Trophoblast cell (in vitro differentiated cells and primary cell): ENCODE measurements at regions not wholly inside any gene's neighbourhood (a gene's known extent, or its start where the extent isn't known, plus 50 kb on each side); places are given as distances from the start of the nearest gene placed in this dataset.

Source experiments
- DNase-seq, 2 donors: peaks; one replicate each; pipeline ENCODE4 v3.0.0-alpha.2; 2016
- H2AFZ ChIP-seq: 2 replicates; pipeline ENCODE4 v1.6.1; 2013; ENCODE audit warnings: low read length, moderate library complexity, mild to moderate bottlenecking; ENCODE audit not compliant: insufficient read depth, poor library complexity
- H2AK5ac ChIP-seq: 2 replicates; pipeline ENCODE4 v1.6.1; 2013; ENCODE audit warnings: mild to moderate bottlenecking, low read length
- H2BK120ac ChIP-seq: 2 replicates; pipeline ENCODE4 v1.6.1; 2013; ENCODE audit warnings: low read length, mild to moderate bottlenecking, moderate library complexity; ENCODE audit not compliant: insufficient read depth, poor library complexity
- H2BK12ac ChIP-seq: 2 replicates; pipeline ENCODE4 v1.6.1; 2013; ENCODE audit warnings: mild to moderate bottlenecking, low read length, moderate library complexity
- H2BK5ac ChIP-seq: 2 replicates; pipeline ENCODE4 v1.6.1; 2013; ENCODE audit warnings: low read length, low read depth, moderate library complexity, mild to moderate bottlenecking; ENCODE audit not compliant: poor library complexity
- H3K14ac ChIP-seq: 2 replicates; pipeline ENCODE4 v1.6.1; 2013; ENCODE audit warnings: mild to moderate bottlenecking, low read length
- H3K18ac ChIP-seq: 2 replicates; pipeline ENCODE4 v1.6.1; 2013; ENCODE audit warnings: mild to moderate bottlenecking, low read length
- H3K23ac ChIP-seq: 2 replicates; pipeline ENCODE4 v1.6.1; 2013; ENCODE audit warnings: low read length
- H3K27ac ChIP-seq: 2 replicates; pipeline ENCODE4 v1.5.1; 2013; ENCODE audit warnings: low read depth, mild to moderate bottlenecking, inconsistent platforms, low read length, moderate library complexity
- H3K27me3 ChIP-seq: 2 replicates; pipeline ENCODE4 v1.6.1; 2013; ENCODE audit warnings: inconsistent platforms, mild to moderate bottlenecking, low read length, moderate library complexity; ENCODE audit not compliant: insufficient read depth
- H3K36me3 ChIP-seq, 2 experiments: 1 replicate in 1 of 2; 2 replicates in 1 of 2; pipeline ENCODE4 v1.6.1; 2013; ENCODE audit warnings: low read length in 2 of 2, mild to moderate bottlenecking in 2 of 2, moderate library complexity in 1 of 2; ENCODE audit not compliant: insufficient read depth in 2 of 2, control insufficient read depth in 1 of 2
- H3K4ac ChIP-seq: 2 replicates; pipeline ENCODE4 v1.6.1; 2013; ENCODE audit warnings: low read depth, mild to moderate bottlenecking, low read length, moderate library complexity
- H3K4me1 ChIP-seq, 2 experiments: 1 replicate in 1 of 2; 2 replicates in 1 of 2; pipeline ENCODE4 v1.6.1; 2013; ENCODE audit warnings: low read length in 2 of 2, mild to moderate bottlenecking in 2 of 2, moderate library complexity in 1 of 2; ENCODE audit not compliant: insufficient read depth in 2 of 2, control insufficient read depth in 1 of 2
- H3K4me2 ChIP-seq: 2 replicates; pipeline ENCODE4 v1.6.1; 2013; ENCODE audit warnings: inconsistent platforms, mild to moderate bottlenecking, low read length, moderate library complexity
- H3K4me3 ChIP-seq: 2 replicates; pipeline ENCODE4 v1.5.1; 2013; ENCODE audit warnings: mild to moderate bottlenecking, low read depth, low read length, inconsistent platforms
- H3K79me1 ChIP-seq: one replicate; pipeline ENCODE4 v1.6.1; 2013; ENCODE audit warnings: low read length
- H3K79me2 ChIP-seq: 2 replicates; pipeline ENCODE4 v1.6.1; 2013; ENCODE audit warnings: low read length, mild to moderate bottlenecking; ENCODE audit not compliant: control insufficient read depth, insufficient read depth, poor library complexity
- H3K9ac ChIP-seq: 2 replicates; pipeline ENCODE4 v1.6.1; 2013; ENCODE audit warnings: mild to moderate bottlenecking, low read length
- H3K9me3 ChIP-seq: 2 replicates; pipeline ENCODE4 v1.6.1; 2013; ENCODE audit warnings: low read depth, mild to moderate bottlenecking, control low read depth, inconsistent platforms, low read length; ENCODE audit not compliant: insufficient read depth
- H4K12ac ChIP-seq: 2 replicates; pipeline ENCODE4 v1.6.1; 2013; ENCODE audit warnings: low read depth, mild to moderate bottlenecking, low read length, moderate library complexity
- H4K8ac ChIP-seq: 2 replicates; pipeline ENCODE4 v1.6.1; 2013; ENCODE audit warnings: low read depth, mild to moderate bottlenecking, low read length, moderate library complexity
- H4K91ac ChIP-seq: one replicate; pipeline ENCODE4 v1.6.1; 2013; ENCODE audit warnings: low read depth, mild to moderate bottlenecking, low read length, moderate library complexity
- WGBS: extraction: QIAGEN DNeasy Blood & Tissue Kit; methylation state at CpG from one replicate; pipeline ENCODE4 v1.1.7; 2013; ENCODE audit warnings: missing lambda C conversion rate; ENCODE audit not compliant: insufficient read length, insufficient coverage; ENCODE audit errors: extremely low coverage; 5-methylcytosine and 5-hydroxymethylcytosine counted together

- H3K79me2 ChIP-seq = no peaks in the 10 kb centered on the region
- H2BK120ac ChIP-seq = no peak overlapping the region
- no peak overlapping the region for H3K4me3 ChIP-seq
- H4K91ac ChIP-seq = no peak overlapping the region
- H2BK5ac ChIP-seq = no peak overlapping the region
- WGBS = no CpG with 5 or more reads among the region's 3 CpGs
- H3K27me3 ChIP-seq = no peaks in the 10 kb centered on the region
- no peak overlapping the region for H3K4ac ChIP-seq
- no peaks in the 10 kb centered on the region for H3K36me3 ChIP-seq
- no peak overlapping the region for H3K18ac ChIP-seq
- H4K12ac ChIP-seq = no peak overlapping the region
- H4K8ac ChIP-seq = no peak overlapping the region
- no peaks in the 10 kb centered on the region for H3K9me3 ChIP-seq
- no peak overlapping the region for H2AFZ ChIP-seq
- DNase-seq = no peak
- no peak overlapping the region for H3K27ac ChIP-seq
- H3K4me2 ChIP-seq = no peak overlapping the region
- no peaks in the 10 kb centered on the region for H3K79me1 ChIP-seq
- no peak overlapping the region for H3K23ac ChIP-seq
- no peak overlapping the region for H2BK12ac ChIP-seq
- no peaks in the 10 kb centered on the region for H3K4me1 ChIP-seq
- H2AK5ac ChIP-seq = no peak overlapping the region
- H3K14ac ChIP-seq = no peak overlapping the region
- no peak overlapping the region for H3K9ac ChIP-seq
Measured at GRCh38 chr6:138032571-138032970, 74.6 kb downstream of the PERP start.

DNA sequence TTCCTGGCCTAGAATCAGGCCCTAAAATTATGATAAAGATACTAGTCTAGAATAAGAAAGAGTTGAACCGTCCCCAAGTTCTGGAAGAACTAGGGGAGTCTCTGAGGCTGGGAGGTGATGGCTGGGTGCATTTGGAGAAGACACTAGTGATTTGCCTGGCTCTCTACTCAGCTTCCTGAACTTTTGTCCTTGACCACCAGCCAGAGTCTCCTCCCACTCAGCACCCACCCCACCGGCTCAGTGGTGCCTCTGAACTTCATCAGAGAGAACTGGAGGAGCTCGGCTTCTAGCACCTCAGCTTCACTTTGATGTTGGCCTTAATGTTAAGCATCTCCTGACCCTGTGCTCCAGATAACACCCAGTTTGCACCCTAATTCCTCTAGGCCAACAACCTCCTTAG lies 73.0 kb downstream of the PERP start:
- no peaks in the 10 kb centered on the region for H3K79me1 ChIP-seq
- no peak overlapping the region for H4K91ac ChIP-seq
- no peak overlapping the region for H3K18ac ChIP-seq
- H3K27ac ChIP-seq = no peak overlapping the region
- no peak overlapping the region for H3K14ac ChIP-seq
- no peak overlapping the region for H3K4ac ChIP-seq
- no peak overlapping the region for H2BK120ac ChIP-seq
- no peaks in the 10 kb centered on the region for H3K36me3 ChIP-seq
- H2AFZ ChIP-seq = no peak overlapping the region
- no peak overlapping the region for H3K4me3 ChIP-seq
- H3K79me2 ChIP-seq = no peaks in the 10 kb centered on the region
- no peak overlapping the region for H4K8ac ChIP-seq
- no peak overlapping the region for H2BK12ac ChIP-seq
- H2AK5ac ChIP-seq = no peak overlapping the region
- WGBS = no CpG with 5 or more reads among the region's 3 CpGs
- no peak overlapping the region for H4K12ac ChIP-seq
- no peak overlapping the region for H2BK5ac ChIP-seq
- H3K4me1 ChIP-seq = no peaks in the 10 kb centered on the region
- H3K27me3 ChIP-seq = no peaks in the 10 kb centered on the region
- H3K4me2 ChIP-seq = no peak overlapping the region
- H3K9ac ChIP-seq = no peak overlapping the region
- no peaks in the 10 kb centered on the region for H3K9me3 ChIP-seq
- H3K23ac ChIP-seq = no peak overlapping the region
- DNase-seq = no peak

DNA sequence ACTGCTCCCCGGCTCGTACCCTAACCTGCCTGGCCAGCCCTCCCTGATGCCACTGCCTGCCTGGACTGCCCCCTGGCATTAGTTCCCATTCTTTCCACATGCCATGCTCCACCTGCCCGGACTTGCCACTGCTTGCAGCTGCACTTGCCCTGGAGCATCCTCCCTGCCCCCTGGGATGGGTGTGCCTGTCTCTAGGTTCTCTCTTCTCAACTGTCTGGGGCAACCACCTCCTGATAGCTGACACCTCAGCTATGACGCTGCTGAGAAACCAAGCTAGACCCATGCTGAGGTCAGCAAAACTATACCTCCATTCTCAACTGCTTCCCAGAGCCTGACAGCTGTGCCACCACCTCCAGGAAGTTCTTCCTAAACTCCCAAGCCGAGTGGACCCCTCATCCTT lies 72.1 kb downstream of the PERP start:
- H4K91ac ChIP-seq = no peak overlapping the region
- H3K4ac ChIP-seq = no peak overlapping the region
- H2BK120ac ChIP-seq = no peak overlapping the region
- no peaks in the 10 kb centered on the region for H3K4me1 ChIP-seq
- no peak overlapping the region for H3K9ac ChIP-seq
- H3K14ac ChIP-seq = no peak overlapping the region
- no peak overlapping the region for H2BK5ac ChIP-seq
- H3K4me3 ChIP-seq = no peak overlapping the region
- H3K9me3 ChIP-seq = no peaks in the 10 kb centered on the region
- H2AFZ ChIP-seq = no peak overlapping the region
- no peaks in the 10 kb centered on the region for H3K36me3 ChIP-seq
- H4K12ac ChIP-seq = no peak overlapping the region
- no peaks in the 10 kb centered on the region for H3K79me2 ChIP-seq
- peak; percentile 23 to 46 for DNase-seq
- no peak overlapping the region for H3K4me2 ChIP-seq
- no peak overlapping the region for H3K23ac ChIP-seq
- no peaks in the 10 kb centered on the region for H3K27me3 ChIP-seq
- H4K8ac ChIP-seq = no peak overlapping the region
- no CpG with 5 or more reads among the region's 5 CpGs for WGBS
- no peak overlapping the region for H3K18ac ChIP-seq
- no peak overlapping the region for H3K27ac ChIP-seq
- H3K79me1 ChIP-seq = no peaks in the 10 kb centered on the region
- no peak overlapping the region for H2BK12ac ChIP-seq
- H2AK5ac ChIP-seq = no peak overlapping the region

DNA sequence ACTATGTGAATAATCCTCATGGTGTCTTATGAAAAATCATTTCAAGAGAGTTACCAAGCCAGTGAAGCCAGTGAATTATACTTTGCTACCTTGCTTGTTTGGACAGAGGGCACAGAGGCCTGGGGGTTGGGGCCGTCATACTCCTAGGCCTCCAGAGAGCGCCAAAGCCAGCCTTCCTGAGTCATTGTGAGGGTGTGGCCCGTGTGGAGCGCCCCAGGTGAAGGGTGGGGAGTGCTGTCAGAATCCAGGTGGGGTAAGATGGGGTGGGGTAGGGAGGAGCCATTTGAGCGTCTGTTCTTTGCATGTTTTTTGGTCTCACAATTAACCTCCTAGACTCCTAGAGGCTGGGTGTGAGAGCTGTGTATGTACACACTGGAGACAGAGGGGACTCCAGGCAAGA lies 71.1 kb downstream of the PERP start:
- WGBS = no CpG with 5 or more reads among the region's 5 CpGs
- H3K9me3 ChIP-seq = no peaks in the 10 kb centered on the region
- H3K23ac ChIP-seq = no peak overlapping the region
- H3K4me2 ChIP-seq = no peak overlapping the region
- H2BK120ac ChIP-seq = no peak overlapping the region
- H3K79me2 ChIP-seq = no peaks in the 10 kb centered on the region
- no peak overlapping the region for H3K27ac ChIP-seq
- no peaks in the 10 kb centered on the region for H3K79me1 ChIP-seq
- no peak overlapping the region for H3K4ac ChIP-seq
- no peak overlapping the region for H2AK5ac ChIP-seq
- H3K4me1 ChIP-seq = no peaks in the 10 kb centered on the region
- no peaks in the 10 kb centered on the region for H3K27me3 ChIP-seq
- no peak overlapping the region for H2BK5ac ChIP-seq
- H4K91ac ChIP-seq = no peak overlapping the region
- no peak overlapping the region for H4K8ac ChIP-seq
- no peak overlapping the region for H2BK12ac ChIP-seq
- H3K4me3 ChIP-seq = no peak overlapping the region
- H3K36me3 ChIP-seq = no peaks in the 10 kb centered on the region
- DNase-seq = peak in 1 of 2 donors; percentile 17
- H2AFZ ChIP-seq = no peak overlapping the region
- H4K12ac ChIP-seq = no peak overlapping the region
- H3K14ac ChIP-seq = no peak overlapping the region
- H3K9ac ChIP-seq = no peak overlapping the region
- no peak overlapping the region for H3K18ac ChIP-seq
